ENCODE measurements at regions not wholly inside any gene's neighbourhood (a gene's known extent, or its start where the extent isn't known, plus 50 kb on each side); places are given as distances from the start of the nearest gene placed in this dataset.

GRCh38 chr11:101812546-101812945, 102.3 kb upstream of the CEP126 start:
- POLR2A ChIA-PET: no interaction called here
- H3K4me2 ChIP-seq (ENCODE audit: insufficient read depth, low read length): no peak overlapping the region
- CTCF ChIA-PET: no interaction called here
- no peaks in the 10 kb centered on the region for H3K9me3 ChIP-seq (replicated peaks; ENCODE audit: control insufficient read depth, insufficient read depth, low read length)
- no peak overlapping the region for H3K27ac ChIP-seq (ENCODE audit: insufficient read depth, low read depth, low read length)
- H3K4me3 ChIP-seq (replicated peaks in 1 of 3; ENCODE audit: insufficient read depth in 1 of 3, low read depth in 1 of 3, low read length in 3 of 3): no peak overlapping the region
- peaks cover 0 to 2% of the 10 kb centered on the region in 2 experiments for H3K27me3 ChIP-seq (ENCODE audit: control insufficient read depth in 2 of 2, insufficient read depth in 2 of 2, low read length in 2 of 2)
- intact Hi-C loops (cut with micrococcal nuclease) (no loop called here), dilution Hi-C loops (cut with MboI; ENCODE audit: extremely low pct_ligation_motif_present, low sequenced_read_pairs) (no loop called here)
- FAIRE-seq (no peak), DNase-seq (ENCODE audit: low read depth, low spot score) (no peak)
- no peak overlapping the region for H3K9ac ChIP-seq (replicated peaks; ENCODE audit: extremely low read depth, insufficient read depth, low read length)
- no peak overlapping the region for H2AFZ ChIP-seq (ENCODE audit: low read depth, low read length)
- H4K20me1 ChIP-seq (replicated peaks; ENCODE audit: control insufficient read depth, extremely low read depth, insufficient read depth, low read length): no peaks in the 10 kb centered on the region
- BruUV-seq (replicated peaks): no TSS peak
- peaks cover 4% of the 10 kb centered on the region for H3K4me1 ChIP-seq (ENCODE audit: control insufficient read depth, extremely low read depth, insufficient read depth, low read length)
- no peaks in the 10 kb centered on the region for H3K36me3 ChIP-seq (ENCODE audit: control insufficient read depth in 2 of 2, extremely low read depth in 1 of 2, insufficient read depth in 2 of 2, low read length in 2 of 2)
- no peak for TF ChIP-seq EZH2 (IDR thresholded peaks at IDR 0.05; ENCODE audit: borderline replicate concordance, low read depth, low read length, severe bottlenecking)
- TF ChIP-seq, protein P1, sequence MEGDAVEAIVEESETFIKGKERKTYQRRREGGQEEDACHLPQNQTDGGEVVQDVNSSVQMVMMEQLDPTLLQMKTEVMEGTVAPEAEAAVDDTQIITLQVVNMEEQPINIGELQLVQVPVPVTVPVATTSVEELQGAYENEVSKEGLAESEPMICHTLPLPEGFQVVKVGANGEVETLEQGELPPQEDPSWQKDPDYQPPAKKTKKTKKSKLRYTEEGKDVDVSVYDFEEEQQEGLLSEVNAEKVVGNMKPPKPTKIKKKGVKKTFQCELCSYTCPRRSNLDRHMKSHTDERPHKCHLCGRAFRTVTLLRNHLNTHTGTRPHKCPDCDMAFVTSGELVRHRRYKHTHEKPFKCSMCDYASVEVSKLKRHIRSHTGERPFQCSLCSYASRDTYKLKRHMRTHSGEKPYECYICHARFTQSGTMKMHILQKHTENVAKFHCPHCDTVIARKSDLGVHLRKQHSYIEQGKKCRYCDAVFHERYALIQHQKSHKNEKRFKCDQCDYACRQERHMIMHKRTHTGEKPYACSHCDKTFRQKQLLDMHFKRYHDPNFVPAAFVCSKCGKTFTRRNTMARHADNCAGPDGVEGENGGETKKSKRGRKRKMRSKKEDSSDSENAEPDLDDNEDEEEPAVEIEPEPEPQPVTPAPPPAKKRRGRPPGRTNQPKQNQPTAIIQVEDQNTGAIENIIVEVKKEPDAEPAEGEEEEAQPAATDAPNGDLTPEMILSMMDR (IDR thresholded peaks at IDR 0.05; ENCODE audit: extremely low read depth in 1 of 2, insufficient read depth in 1 of 2, low read depth in 1 of 2, low read length in 2 of 2): no peak
- no peak for TF ChIP-seq POLR2A (IDR thresholded peaks at IDR 0.05; ENCODE audit: low read depth, low read length)
- no peak for TF ChIP-seq JUN (IDR thresholded peaks at IDR 0.05; ENCODE audit: borderline replicate concordance, insufficient read depth, insufficient read length, low read depth)
- TF ChIP-seq, protein P2, sequence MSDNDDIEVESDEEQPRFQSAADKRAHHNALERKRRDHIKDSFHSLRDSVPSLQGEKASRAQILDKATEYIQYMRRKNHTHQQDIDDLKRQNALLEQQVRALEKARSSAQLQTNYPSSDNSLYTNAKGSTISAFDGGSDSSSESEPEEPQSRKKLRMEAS (IDR thresholded peaks at IDR 0.05; ENCODE audit: insufficient read depth, insufficient read length): no peak
- H3K79me2 ChIP-seq (ENCODE audit: control insufficient read depth, insufficient read depth, low read length): no peaks in the 10 kb centered on the region
- no peaks in the 10 kb centered on the region for H3K9me1 ChIP-seq (replicated peaks; ENCODE audit: control insufficient read depth, extremely low read depth, insufficient read depth, low read length)

DNA sequence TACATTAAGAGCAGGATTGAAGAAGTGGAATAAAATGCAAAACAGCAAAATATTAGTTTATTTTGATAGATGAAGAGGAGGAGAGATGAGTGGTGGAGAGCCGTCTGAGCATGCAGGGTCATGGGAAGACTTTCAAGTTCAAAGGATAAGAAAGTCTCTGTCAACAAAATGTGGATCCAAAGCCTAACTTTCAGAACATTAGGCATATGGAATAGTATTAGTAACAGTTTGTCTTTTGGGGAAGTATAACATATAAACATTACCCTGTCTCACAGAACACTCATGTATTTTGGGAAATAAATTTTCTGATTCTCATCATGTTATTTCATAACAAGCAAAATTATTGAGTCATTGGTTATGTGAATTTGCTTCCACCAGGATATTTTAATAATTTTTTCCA, 104.3 kb upstream of the CEP126 start:
- Histone ChIP-seq H2AFZ (ENCODE audit: low read depth, low read length) (no peak overlapping the region), H3K36me3 (ENCODE audit: control insufficient read depth in 2 of 2, extremely low read depth in 1 of 2, insufficient read depth in 2 of 2, low read length in 2 of 2) (no peaks in the 10 kb centered on the region), H4K20me1 (replicated peaks; ENCODE audit: control insufficient read depth, extremely low read depth, insufficient read depth, low read length) (no peaks in the 10 kb centered on the region), H3K4me2 (ENCODE audit: insufficient read depth, low read length) (no peak overlapping the region), H3K27me3 (ENCODE audit: control insufficient read depth in 2 of 2, insufficient read depth in 2 of 2, low read length in 2 of 2) (no peaks in the 10 kb centered on the region), H3K9me3 (replicated peaks; ENCODE audit: control insufficient read depth, insufficient read depth, low read length) (no peaks in the 10 kb centered on the region), H3K9ac (replicated peaks; ENCODE audit: extremely low read depth, insufficient read depth, low read length) (no peak overlapping the region), H3K4me3 (replicated peaks in 1 of 3; ENCODE audit: insufficient read depth in 1 of 3, low read depth in 1 of 3, low read length in 3 of 3) (no peak overlapping the region), H3K27ac (ENCODE audit: insufficient read depth, low read depth, low read length) (no peak overlapping the region), H3K79me2 (ENCODE audit: control insufficient read depth, insufficient read depth, low read length) (no peaks in the 10 kb centered on the region), H3K9me1 (replicated peaks; ENCODE audit: control insufficient read depth, extremely low read depth, insufficient read depth, low read length) (no peaks in the 10 kb centered on the region), H3K4me1 (ENCODE audit: control insufficient read depth, extremely low read depth, insufficient read depth, low read length) (peaks cover 8% of the 10 kb centered on the region)
- dilution Hi-C loops (cut with MboI; ENCODE audit: extremely low pct_ligation_motif_present, low sequenced_read_pairs) (no loop called here), intact Hi-C loops (cut with micrococcal nuclease) (no loop called here)
- no peak for FAIRE-seq
- TF ChIP-seq FOS (IDR thresholded peaks at IDR 0.05; ENCODE audit: borderline replicate concordance, insufficient read depth, low read length): no peak
- TF ChIP-seq POLR2AphosphoS5 (IDR thresholded peaks at IDR 0.05; ENCODE audit: insufficient read depth, low read depth, low read length): no peak
- no peak for TF ChIP-seq EZH2 (IDR thresholded peaks at IDR 0.05; ENCODE audit: borderline replicate concordance, low read depth, low read length, severe bottlenecking)
- TF ChIP-seq, protein P2 (IDR thresholded peaks at IDR 0.05; ENCODE audit: insufficient read depth, insufficient read length): no peak
- TF ChIP-seq JUN (IDR thresholded peaks at IDR 0.05; ENCODE audit: borderline replicate concordance, insufficient read depth, insufficient read length, low read depth): no peak
- no peak for TF ChIP-seq POLR2A (IDR thresholded peaks at IDR 0.05; ENCODE audit: low read depth, low read length)
- TF ChIP-seq GATA2 (IDR thresholded peaks at IDR 0.05; ENCODE audit: insufficient read depth, insufficient read length, low read depth, low read length): no peak
- ChIA-PET CTCF (no interaction called here), POLR2A (no interaction called here)
- no TSS peak for BruUV-seq (replicated peaks)
- DNase-seq (ENCODE audit: low read depth, low spot score): no peak

Measured in endothelial cell of umbilical vein (primary cell).